Keratinocyte (primary cell): ENCODE measurements at regions not wholly inside any gene's neighbourhood (a gene's known extent, or its start where the extent isn't known, plus 50 kb on each side); places are given as distances from the start of the nearest gene placed in this dataset.
"Not testable (repeated sequence)": the region's sequence is repeated elsewhere in the genome, so short reads cannot be mapped to it uniquely, and the experiment has no call there.

Experiments
- DNase-seq: peaks from one replicate; pipeline ENCODE4 v3.0.0-alpha.2; 2011; ENCODE audit warnings: low read depth, missing footprints, low spot score
- FAIRE-seq: peaks from 2 replicates; lab custom pipeline; 2011; peaks lifted over from hg19 to GRCh38; lab: Jason Lieb, UNC
- H2AFZ ChIP-seq: 2 replicates; pipeline ENCODE4 v1.6.0; 2012; ENCODE audit warnings: low read length, control low read depth, inconsistent platforms; ENCODE audit not compliant: control insufficient read depth
- H3K27ac ChIP-seq: 2 replicates; pipeline ENCODE4 v1.5.1; 2011; ENCODE audit warnings: low read length; ENCODE audit not compliant: control insufficient read depth, insufficient read depth
- H3K27me3 ChIP-seq: 3 replicates; pipeline ENCODE4 v1.6.0; 2011; ENCODE audit warnings: low read length; ENCODE audit not compliant: control insufficient read depth, insufficient read depth; ENCODE audit errors: extremely low read depth
- H3K36me3 ChIP-seq, 2 experiments: 2 replicates in 1 of 2; 3 replicates in 1 of 2; pipeline ENCODE4 v1.5.1; 2011; ENCODE audit warnings: low read length in 2 of 2, mild to moderate bottlenecking in 1 of 2; ENCODE audit not compliant: control insufficient read depth in 2 of 2, insufficient read depth in 2 of 2; ENCODE audit errors: extremely low read depth in 1 of 2
- H3K4me1 ChIP-seq: 3 replicates; pipeline ENCODE4 v1.5.1; 2011; ENCODE audit warnings: low read length; ENCODE audit not compliant: control insufficient read depth, insufficient read depth; ENCODE audit errors: extremely low read depth
- H3K4me2 ChIP-seq: 3 replicates; pipeline ENCODE4 v1.6.0; 2011; ENCODE audit warnings: low read depth, low read length; ENCODE audit not compliant: control insufficient read depth, insufficient read depth; ENCODE audit errors: extremely low read depth
- H3K4me3 ChIP-seq, 3 experiments: fragments of 200-600 bp in 1 of 3; sonication (generic) in 1 of 3; 2 replicates in 2 of 3; 3 replicates in 1 of 3; pipeline ENCODE4 v1.5.1; 2011 to 2016; ENCODE audit warnings: low read length in 3 of 3, mild to moderate bottlenecking in 3 of 3, control low read depth in 2 of 3, inconsistent platforms in 1 of 3, low read depth in 1 of 3, mixed read lengths in 1 of 3, mixed run types in 1 of 3, moderate library complexity in 1 of 3; ENCODE audit not compliant: control insufficient read depth in 2 of 3, insufficient read depth in 2 of 3; ENCODE audit errors: extremely low read depth in 1 of 3
- H3K79me2 ChIP-seq: 2 replicates; pipeline ENCODE4 v1.6.0; 2012; ENCODE audit warnings: low read length; ENCODE audit not compliant: control insufficient read depth, insufficient read depth
- H3K9ac ChIP-seq: 3 replicates; pipeline ENCODE4 v1.6.0; 2011; ENCODE audit warnings: low read length; ENCODE audit not compliant: control insufficient read depth, insufficient read depth; ENCODE audit errors: extremely low read depth
- H3K9me1 ChIP-seq: 3 replicates; pipeline ENCODE4 v1.6.0; 2011; ENCODE audit warnings: low read length; ENCODE audit not compliant: control insufficient read depth, insufficient read depth; ENCODE audit errors: extremely low read depth
- H3K9me3 ChIP-seq: 2 replicates; pipeline ENCODE4 v1.5.1; 2012; ENCODE audit warnings: low read depth, low read length; ENCODE audit not compliant: control insufficient read depth
- H4K20me1 ChIP-seq: 3 replicates; pipeline ENCODE4 v1.6.0; 2011; ENCODE audit warnings: low read length; ENCODE audit not compliant: control insufficient read depth, insufficient read depth; ENCODE audit errors: extremely low read depth
- CTCF ChIP-seq, 3 experiments: IDR thresholded peaks in 1 of 3; conservative IDR thresholded peaks in 1 of 3; optimal IDR thresholded peaks in 1 of 3; 2 replicates in 2 of 3; 3 replicates in 1 of 3; pipeline versions ENCODE3 to v1.5.1; 2011; ENCODE audit warnings: low read length in 3 of 3, mild to moderate bottlenecking in 3 of 3, moderate library complexity in 2 of 3, control low read depth in 1 of 3, inconsistent platforms in 1 of 3; ENCODE audit not compliant: insufficient read depth in 2 of 3; ENCODE audit errors: extremely low read depth in 1 of 3
- EZH2 ChIP-seq: IDR thresholded peaks from one replicate; pipeline ENCODE4 v1.6.1; 2012; ENCODE audit warnings: inconsistent platforms, mild to moderate bottlenecking, low read length, moderate library complexity
- dilution Hi-C: fragments of 300-500 bp; cut with MboI; formaldehyde crosslinking; loops from one replicate; pipeline ENCODE4 v1.7.0; 2020; ENCODE audit warnings: low sequenced_read_pairs; ENCODE audit not compliant: extremely low pct_ligation_motif_present

GRCh38 chr17:83204230-83204725 lies 124.9 kb downstream of the METRNL start:
- dilution Hi-C loops = no loop called here
- Histone ChIP-seq H2AFZ (no peak overlapping the region), H3K27ac (no peak overlapping the region), H3K4me1 (no peaks in the 10 kb centered on the region), H3K36me3 (no peaks in the 10 kb centered on the region), H4K20me1 (no peaks in the 10 kb centered on the region), H3K4me3 (no peak overlapping the region), H3K4me2 (no peak overlapping the region), H3K9me3 (no peaks in the 10 kb centered on the region), H3K79me2 (no peaks in the 10 kb centered on the region), H3K9ac (no peak overlapping the region), H3K27me3 (peaks cover 7% of the 10 kb centered on the region), H3K9me1 (no peaks in the 10 kb centered on the region)
- DNase-seq (no peak), FAIRE-seq (no peak)
- TF ChIP-seq CTCF (optimal IDR thresholded peaks at IDR 0.05 in 1 of 3, IDR thresholded peaks at IDR 0.05 in 1 of 3, conservative IDR thresholded peaks at IDR 0.05 in 1 of 3; ENCODE audit: extremely low read depth in 1 of 3, insufficient read depth in 2 of 3, low read length in 3 of 3) (no peak), EZH2 (no peak)

GRCh38 chr17:83204736-83205386 lies 125.5 kb downstream of the METRNL start:
- DNase-seq, H3K4me3 ChIP-seq, H3K36me3 ChIP-seq, H3K4me1 ChIP-seq, H2AFZ ChIP-seq, H3K9ac ChIP-seq, H3K9me1 ChIP-seq, H3K9me3 ChIP-seq, H3K27me3 ChIP-seq, H4K20me1 ChIP-seq, FAIRE-seq, H3K27ac ChIP-seq, H3K4me2 ChIP-seq, dilution Hi-C loops, H3K79me2 ChIP-seq: not testable (repeated sequence)
